ENCODE measurements at regions not wholly inside any gene's neighbourhood (a gene's known extent, or its start where the extent isn't known, plus 50 kb on each side); places are given as distances from the start of the nearest gene placed in this dataset.

DNA sequence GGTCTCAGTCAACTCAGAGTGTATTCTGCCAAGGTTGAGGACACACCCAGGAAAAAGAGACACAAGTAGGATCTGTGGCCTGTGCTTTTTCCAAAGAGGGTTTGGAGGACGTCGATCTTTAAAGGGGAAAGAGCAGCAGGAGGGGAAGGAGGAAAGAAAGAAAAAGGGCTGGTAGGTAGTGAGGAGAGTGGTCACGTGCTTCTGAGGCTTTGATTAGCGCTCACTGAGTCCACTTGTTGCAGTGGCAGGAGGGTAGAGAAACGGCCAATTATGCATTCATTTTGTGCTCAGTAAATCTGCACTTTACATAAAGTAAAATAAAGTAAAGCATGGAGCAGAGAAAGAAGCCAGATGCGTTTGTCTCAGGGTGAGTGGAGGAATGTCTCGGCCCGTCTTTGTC, 126.0 kb upstream of the VSTM2B start:
- TF ChIP-seq CTCF (IDR thresholded peaks at IDR 0.05; ENCODE audit: low read depth, low read length) (no peak), EZH2phosphoT487 (IDR thresholded peaks at IDR 0.05; ENCODE audit: low read depth) (no peak)
